Esophagus squamous epithelium (tissue), 4 donors: ENCODE measurements at regions not wholly inside any gene's neighbourhood (a gene's known extent, or its start where the extent isn't known, plus 50 kb on each side); places are given as distances from the start of the nearest gene placed in this dataset.

Experiments
- CTCF ChIP-seq, 6 experiments: fragments of 450-650 bp in 4 of 6; fragments of 200-600 bp in 2 of 6; sonication (generic) in 2 of 6; IDR thresholded peaks; one replicate each; pipeline ENCODE4 v1.5.1; 2016 to 2019; ENCODE audit warnings: antibody characterized with exemption in 6 of 6, mild to moderate bottlenecking in 4 of 6, moderate library complexity in 4 of 6
- POLR2A ChIP-seq, 4 donors: fragments of 450-650 bp; IDR thresholded peaks; one replicate each; pipeline ENCODE4 v1.6.1; 2017; ENCODE audit warnings: antibody characterized with exemption in 4 of 4, mild to moderate bottlenecking in 4 of 4, moderate library complexity in 3 of 4

- TF ChIP-seq CTCF (IDR thresholded peaks at IDR 0.05) (peak in 5 of 6 experiments; percentile 12 to 44 (median 32)), POLR2A (IDR thresholded peaks at IDR 0.05) (no peak)
Measured at GRCh38 chr4:104064646-104065577, 345.1 kb upstream of the TACR3 start.
